ENCODE measurements at regions not wholly inside any gene's neighbourhood (a gene's known extent, or its start where the extent isn't known, plus 50 kb on each side); places are given as distances from the start of the nearest gene placed in this dataset.

DNA sequence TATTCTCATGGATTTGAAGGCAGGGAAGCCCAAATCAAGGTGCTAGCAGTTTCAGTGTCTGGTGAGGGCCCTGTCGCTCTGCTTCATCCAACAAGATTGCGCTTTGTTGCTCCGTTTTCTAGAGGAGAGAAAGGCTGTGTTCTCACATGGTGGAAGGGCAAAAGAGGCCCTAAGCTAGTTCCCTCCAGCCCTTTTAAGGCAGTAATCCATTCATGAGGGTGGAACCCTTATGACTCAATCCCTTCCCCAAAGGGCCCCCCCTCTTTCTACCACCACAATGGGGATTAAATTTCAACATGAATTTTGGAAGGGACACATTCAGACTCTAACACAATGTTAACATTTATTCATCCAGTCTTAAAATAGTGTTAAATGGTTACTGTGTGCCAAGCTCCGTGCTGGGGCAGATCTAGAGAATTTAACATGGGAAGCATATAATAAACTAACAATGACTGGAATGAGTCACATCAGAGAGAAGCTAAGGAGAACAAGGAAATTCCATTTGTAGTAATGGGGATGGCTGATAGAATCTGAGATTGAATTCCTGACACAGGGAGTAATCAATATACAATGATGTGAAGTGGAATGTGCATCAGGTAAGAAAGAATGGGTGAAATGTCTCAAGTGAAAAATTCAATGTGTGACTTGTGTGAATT is 382.8 kb upstream of the ZNF608 start:
- H3K36me3 Mint-ChIP-seq (ENCODE audit: low read depth), result no peaks in the 10 kb centered on the region
- ChIA-PET POLR2A (no interaction called here), CTCF (no interaction called here)
- no peaks in the 10 kb centered on the region for H3K27me3 Mint-ChIP-seq
- no peak for ATAC-seq (ENCODE audit: low read depth)
- H3K4me1 Mint-ChIP-seq, result no peaks in the 10 kb centered on the region
- no peaks in the 10 kb centered on the region for H3K9me3 Mint-ChIP-seq
- H3K4me3 Mint-ChIP-seq, result no peak overlapping the region
- intact Hi-C loops (cut with micrococcal nuclease), result no loop called here
- TF ChIP-seq, protein P1, sequence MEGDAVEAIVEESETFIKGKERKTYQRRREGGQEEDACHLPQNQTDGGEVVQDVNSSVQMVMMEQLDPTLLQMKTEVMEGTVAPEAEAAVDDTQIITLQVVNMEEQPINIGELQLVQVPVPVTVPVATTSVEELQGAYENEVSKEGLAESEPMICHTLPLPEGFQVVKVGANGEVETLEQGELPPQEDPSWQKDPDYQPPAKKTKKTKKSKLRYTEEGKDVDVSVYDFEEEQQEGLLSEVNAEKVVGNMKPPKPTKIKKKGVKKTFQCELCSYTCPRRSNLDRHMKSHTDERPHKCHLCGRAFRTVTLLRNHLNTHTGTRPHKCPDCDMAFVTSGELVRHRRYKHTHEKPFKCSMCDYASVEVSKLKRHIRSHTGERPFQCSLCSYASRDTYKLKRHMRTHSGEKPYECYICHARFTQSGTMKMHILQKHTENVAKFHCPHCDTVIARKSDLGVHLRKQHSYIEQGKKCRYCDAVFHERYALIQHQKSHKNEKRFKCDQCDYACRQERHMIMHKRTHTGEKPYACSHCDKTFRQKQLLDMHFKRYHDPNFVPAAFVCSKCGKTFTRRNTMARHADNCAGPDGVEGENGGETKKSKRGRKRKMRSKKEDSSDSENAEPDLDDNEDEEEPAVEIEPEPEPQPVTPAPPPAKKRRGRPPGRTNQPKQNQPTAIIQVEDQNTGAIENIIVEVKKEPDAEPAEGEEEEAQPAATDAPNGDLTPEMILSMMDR (IDR thresholded peaks at IDR 0.05), result no peak
- no peak overlapping the region for H3K27ac Mint-ChIP-seq
- DNase-seq, result no peak

DNA sequence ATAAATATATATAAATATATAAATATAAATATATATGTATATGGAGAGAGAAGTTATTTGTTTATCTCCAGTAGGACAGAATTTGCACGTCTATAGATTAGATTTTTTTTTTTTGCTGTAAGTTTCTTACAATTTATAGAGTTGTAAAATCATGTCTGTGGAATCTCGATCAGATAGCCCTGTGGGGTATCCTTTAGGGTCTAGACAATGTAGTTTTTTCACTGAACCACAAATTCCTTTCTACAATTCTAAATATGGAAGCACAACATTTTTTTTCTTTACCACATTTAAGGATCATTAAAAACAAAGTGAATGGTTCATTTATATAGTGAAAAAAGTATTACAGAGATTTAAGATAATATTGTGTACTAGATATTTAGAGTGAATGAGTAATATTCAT is 384.2 kb upstream of the ZNF608 start:
- Mint-ChIP-seq H3K4me3 (no peak overlapping the region), H3K36me3 (ENCODE audit: low read depth) (no peaks in the 10 kb centered on the region), H3K27ac (no peak overlapping the region), H3K9me3 (no peaks in the 10 kb centered on the region), H3K4me1 (no peaks in the 10 kb centered on the region), H3K27me3 (no peaks in the 10 kb centered on the region)
- ChIA-PET CTCF (no interaction called here), POLR2A (no interaction called here)
- no peak for DNase-seq
- no peak for ATAC-seq (ENCODE audit: low read depth)
- TF ChIP-seq, protein P1 (IDR thresholded peaks at IDR 0.05), result no peak
- intact Hi-C loops (cut with micrococcal nuclease), result no loop called here

DNA sequence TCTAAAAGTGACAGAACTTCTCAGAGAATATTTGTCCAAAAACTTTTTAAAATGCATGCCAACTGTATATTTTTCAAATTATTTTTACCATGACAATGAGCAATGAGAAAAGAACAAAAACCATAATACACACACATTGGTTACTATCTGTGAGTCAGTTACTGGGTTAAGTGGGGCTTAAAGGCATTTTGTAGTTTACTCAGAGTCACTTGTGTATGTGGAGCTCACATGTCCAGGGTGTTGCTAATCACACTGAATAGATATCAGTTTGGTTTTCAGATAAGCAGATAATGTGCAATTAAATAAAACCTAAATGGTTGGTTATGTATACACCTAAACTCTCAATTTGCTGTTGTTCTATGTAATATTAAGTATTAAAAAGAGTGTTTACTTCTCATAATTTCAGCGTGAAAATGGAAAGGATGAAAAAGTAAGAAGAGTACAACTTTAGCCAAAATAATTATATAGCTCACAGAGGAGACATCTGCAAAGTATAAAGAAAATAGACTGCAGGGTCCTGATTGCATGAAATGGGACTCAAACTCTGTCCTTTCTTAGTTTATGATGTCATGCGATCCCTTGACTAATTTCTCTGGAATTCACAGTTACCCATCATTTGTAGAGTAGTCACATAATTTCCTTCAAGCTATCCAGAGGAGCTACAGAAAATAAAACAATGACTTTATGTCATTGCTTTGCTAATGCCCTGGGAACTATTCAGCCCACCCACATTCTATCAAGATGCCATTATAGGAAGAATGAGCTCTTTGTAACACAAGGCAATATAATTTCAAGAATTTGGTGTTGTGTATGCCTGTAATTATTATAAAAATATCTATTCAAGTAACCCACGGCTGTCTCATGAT is 388.0 kb upstream of the ZNF608 start:
- intact Hi-C loops (cut with micrococcal nuclease), result no loop called here
- no peak for DNase-seq
- ATAC-seq (ENCODE audit: low read depth), result no peak
- Mint-ChIP-seq H3K27ac (no peak overlapping the region), H3K9me3 (no peaks in the 10 kb centered on the region), H3K4me1 (no peaks in the 10 kb centered on the region), H3K27me3 (no peaks in the 10 kb centered on the region), H3K36me3 (ENCODE audit: low read depth) (no peaks in the 10 kb centered on the region), H3K4me3 (no peak overlapping the region)
- ChIA-PET POLR2A (no interaction called here), CTCF (no interaction called here)
- TF ChIP-seq, protein P1 (IDR thresholded peaks at IDR 0.05), result no peak

DNA sequence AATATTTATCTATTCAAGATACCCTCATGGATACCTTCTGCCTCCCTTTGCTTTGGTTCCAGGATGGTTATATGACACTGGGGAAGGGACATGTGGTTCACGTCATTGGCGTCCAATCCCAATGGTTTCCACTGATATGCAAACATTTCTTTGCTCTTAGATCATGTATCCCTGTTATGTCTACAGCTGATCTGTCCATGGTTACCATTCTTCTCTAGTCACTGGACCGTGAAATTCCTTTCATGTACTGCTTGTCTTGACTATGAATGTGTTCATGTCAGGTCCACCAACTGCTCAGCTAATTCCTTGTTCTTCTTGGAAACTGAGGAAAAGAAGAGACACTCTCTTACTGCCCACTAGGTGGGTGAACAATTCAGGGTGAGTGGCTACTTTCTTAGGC is 391.1 kb upstream of the ZNF608 start:
- intact Hi-C loops (cut with micrococcal nuclease), result no loop called here

DNA sequence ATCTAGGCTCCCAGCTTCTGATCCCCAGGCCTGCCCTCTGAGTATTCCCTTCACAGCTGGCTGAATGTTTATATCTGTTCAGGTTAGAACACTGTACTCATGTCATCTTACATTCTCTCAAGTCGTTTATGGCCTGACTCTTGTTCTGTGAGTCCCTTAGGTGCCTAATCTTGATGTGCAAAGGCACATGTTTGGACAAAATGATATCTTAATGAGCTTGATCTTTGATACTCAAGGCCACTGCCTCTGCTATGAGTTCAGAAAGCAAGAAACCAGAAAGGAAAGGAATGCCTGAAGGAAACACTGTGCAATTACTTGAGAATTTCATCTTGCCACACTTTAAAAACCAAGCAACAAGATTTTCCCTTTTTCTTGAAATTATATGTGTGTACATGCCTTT is 391.8 kb upstream of the ZNF608 start:
- intact Hi-C loops (cut with micrococcal nuclease), result no loop called here
- Mint-ChIP-seq H3K27me3 (no peaks in the 10 kb centered on the region), H3K27ac (no peak overlapping the region), H3K4me3 (no peak overlapping the region), H3K4me1 (peaks cover 8% of the 10 kb centered on the region), H3K9me3 (no peaks in the 10 kb centered on the region), H3K36me3 (ENCODE audit: low read depth) (no peaks in the 10 kb centered on the region)
- ATAC-seq (ENCODE audit: low read depth), result no peak
- no peak for DNase-seq
- CTCF ChIA-PET, result no interaction called here
- POLR2A ChIA-PET, result interaction anchor here (0.5 to 0.7 kb wide), 4 partner anchors 59 to 479 kb away, joined by 3 to 8 read pairs (median 4); no protein-coding TSS in a partner anchor
- TF ChIP-seq, protein P1 (IDR thresholded peaks at IDR 0.05), result no peak

More for the DNA sequence above, 391.1 kb upstream of the ZNF608 start:
- H3K36me3 Mint-ChIP-seq (ENCODE audit: low read depth), result no peaks in the 10 kb centered on the region
- H3K4me1 Mint-ChIP-seq, result peaks cover 8% of the 10 kb centered on the region
- ChIA-PET POLR2A (interaction anchor here (0.7 kb wide), 1 partner anchor 479 kb away, joined by 3 read pairs; no protein-coding TSS in a partner anchor), CTCF (no interaction called here)
- no peak for DNase-seq
- H3K9me3 Mint-ChIP-seq, result no peaks in the 10 kb centered on the region
- no peaks in the 10 kb centered on the region for H3K27me3 Mint-ChIP-seq
- no peak overlapping the region for H3K4me3 Mint-ChIP-seq
- ATAC-seq (ENCODE audit: low read depth), result no peak
- no peak overlapping the region for H3K27ac Mint-ChIP-seq
- TF ChIP-seq, protein P1 (IDR thresholded peaks at IDR 0.05), result no peak
